Breast epithelium (tissue), 4 donors: ENCODE measurements at regions not wholly inside any gene's neighbourhood (a gene's known extent, or its start where the extent isn't known, plus 50 kb on each side); places are given as distances from the start of the nearest gene placed in this dataset.

Source experiments
- DNase-seq, 2 donors: peaks; one replicate each; pipeline ENCODE4 v3.0.0-alpha.2; 2019; ENCODE audit warnings: low spot score in 2 of 2
- H3K27ac ChIP-seq, 2 donors: fragments of 200-600 bp; sonication (generic) in 1 of 2; one replicate each; pipeline ENCODE4 v1.5.1; 2016 to 2019; ENCODE audit warnings: mild to moderate bottlenecking in 1 of 2
- H3K27me3 ChIP-seq, 2 donors: fragments of 200-600 bp; sonication (generic) in 1 of 2; one replicate each; pipeline versions ENCODE4 v1.5.1 to v1.6.0; 2017 to 2019; ENCODE audit warnings: control low read depth in 1 of 2, mild to moderate bottlenecking in 1 of 2
- H3K36me3 ChIP-seq: fragments of 200-600 bp; one replicate; pipeline ENCODE4 v1.5.1; 2019
- H3K4me1 ChIP-seq, 2 donors: fragments of 200-600 bp; sonication (generic); one replicate each; pipeline ENCODE4 v1.5.1; 2016 to 2019; ENCODE audit warnings: control low read depth in 1 of 2
- H3K4me3 ChIP-seq, 3 donors: fragments of 200-600 bp; sonication (generic); 1 replicate in 2 of 3; 2 replicates in 1 of 3; pipeline ENCODE4 v1.5.1; 2016 to 2019; ENCODE audit warnings: mild to moderate bottlenecking in 3 of 3, moderate library complexity in 2 of 3
- H3K9me3 ChIP-seq, 2 donors: fragments of 200-600 bp; sonication (generic) in 1 of 2; one replicate each; pipeline ENCODE4 v1.5.1; 2016 to 2019; ENCODE audit warnings: control low read depth in 1 of 2
- CTCF ChIP-seq, 3 donors: fragments of 450-650 bp; IDR thresholded peaks; one replicate each; pipeline ENCODE4 v1.5.1; 2016 to 2017; ENCODE audit warnings: antibody characterized with exemption in 3 of 3, mild to moderate bottlenecking in 3 of 3, moderate library complexity in 3 of 3
- POLR2A ChIP-seq: fragments of 450-650 bp; IDR thresholded peaks from one replicate; pipeline ENCODE4 v1.6.1; 2016; ENCODE audit warnings: antibody characterized with exemption, mild to moderate bottlenecking, moderate library complexity
- POLR2AphosphoS5 ChIP-seq, 3 donors: sonication (generic); formaldehyde crosslinking; IDR thresholded peaks; one replicate each; pipeline ENCODE4 v1.6.1; 2017; ENCODE audit warnings: antibody characterized with exemption in 3 of 3
- intact Hi-C: fragments of 100-400 bp; cut with DNase I; formaldehyde crosslinking; loops from one replicate; pipeline ENCODE4 v1.15.1; 2023; ENCODE audit warnings: low total_unique reads

DNA sequence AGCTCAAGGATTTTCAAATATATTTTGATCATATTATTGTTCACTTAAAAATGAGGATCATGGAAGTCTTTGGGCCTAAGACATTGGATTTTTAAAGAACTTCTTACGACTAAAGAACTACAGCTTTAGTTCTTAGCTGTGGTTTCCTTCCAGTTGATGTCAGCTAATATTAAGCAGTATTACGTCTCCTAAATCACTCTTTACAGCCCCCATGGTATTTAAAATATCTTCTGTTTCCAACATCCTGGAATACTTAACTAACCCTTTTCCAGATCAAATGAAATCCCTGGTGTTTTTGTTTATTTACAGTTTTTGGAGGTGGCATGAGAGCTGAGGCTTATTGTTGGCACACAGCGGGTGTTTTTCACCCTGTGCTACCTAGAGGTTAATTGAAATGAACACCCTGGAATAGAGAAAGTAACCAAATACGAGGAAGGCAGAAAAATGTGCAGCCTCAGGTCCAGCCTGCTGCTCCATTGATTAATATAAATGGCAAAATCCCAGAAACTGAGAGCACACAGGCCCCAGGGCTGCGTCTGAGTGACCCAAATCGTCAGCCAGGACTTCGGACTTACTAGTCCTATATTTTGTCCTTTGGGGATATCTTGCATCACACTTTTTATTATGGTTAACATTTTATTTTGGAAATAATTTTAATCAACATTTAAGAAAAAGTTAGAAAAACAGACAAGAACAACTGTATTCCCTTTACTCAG, 52.3 kb upstream of the ICE1 start:
- intact Hi-C loops: loop anchor here (10.0 kb wide), 1 partner anchor 1845 kb away; no protein-coding TSS in a partner anchor

GRCh38 chr5:5371005-5371404, 51.5 kb upstream of the ICE1 start:
- H3K36me3 ChIP-seq: no peaks in the 10 kb centered on the region
- H3K4me3 ChIP-seq: no peak overlapping the region
- DNase-seq: no peak
- TF ChIP-seq CTCF (IDR thresholded peaks at IDR 0.05): no peak
- TF ChIP-seq POLR2AphosphoS5 (IDR thresholded peaks at IDR 0.05): no peak
- no peak for TF ChIP-seq POLR2A
- intact Hi-C loops: loop anchor here (10.0 kb wide), 1 partner anchor 1846 kb away; no protein-coding TSS in a partner anchor
- H3K9me3 ChIP-seq: no peaks in the 10 kb centered on the region
- H3K27me3 ChIP-seq: no peaks in the 10 kb centered on the region
- no peaks in the 10 kb centered on the region for H3K4me1 ChIP-seq
- H3K27ac ChIP-seq: no peak overlapping the region

More for the DNA sequence above, 52.3 kb upstream of the ICE1 start:
- no peaks in the 10 kb centered on the region for H3K9me3 ChIP-seq
- no peak for DNase-seq
- no peaks in the 10 kb centered on the region for H3K36me3 ChIP-seq
- H3K27ac ChIP-seq: no peak overlapping the region
- no peak for TF ChIP-seq CTCF (IDR thresholded peaks at IDR 0.05)
- no peak for TF ChIP-seq POLR2AphosphoS5 (IDR thresholded peaks at IDR 0.05)
- TF ChIP-seq POLR2A: no peak
- H3K27me3 ChIP-seq: no peaks in the 10 kb centered on the region
- no peak overlapping the region for H3K4me3 ChIP-seq
- H3K4me1 ChIP-seq: no peaks in the 10 kb centered on the region

DNA sequence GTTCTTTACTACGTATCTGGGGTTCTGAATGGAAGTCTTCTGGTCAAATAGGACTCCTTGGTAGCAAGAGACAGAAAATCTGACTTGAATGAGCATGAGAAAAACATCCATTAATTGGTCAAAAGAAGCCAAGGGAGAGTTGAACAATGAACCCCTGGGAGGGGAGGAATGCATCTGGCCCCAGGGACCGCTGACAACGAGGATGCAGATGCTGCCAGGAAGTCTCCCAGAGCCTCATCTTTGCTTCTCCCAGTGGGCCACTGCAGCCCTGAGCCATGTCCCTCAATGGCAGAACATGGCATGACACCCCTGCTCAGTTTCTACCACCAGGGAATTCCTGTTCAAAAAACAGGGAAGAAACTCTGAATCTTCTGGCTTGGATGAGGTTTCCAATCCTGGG, 50.5 kb upstream of the ICE1 start:
- Histone ChIP-seq H3K36me3 (no peaks in the 10 kb centered on the region), H3K9me3 (no peaks in the 10 kb centered on the region), H3K4me1 (no peaks in the 10 kb centered on the region), H3K4me3 (no peak overlapping the region), H3K27ac (no peak overlapping the region), H3K27me3 (no peaks in the 10 kb centered on the region)
- TF ChIP-seq POLR2A: no peak
- TF ChIP-seq CTCF (IDR thresholded peaks at IDR 0.05): no peak
- TF ChIP-seq POLR2AphosphoS5 (IDR thresholded peaks at IDR 0.05): no peak
- no peak for DNase-seq
- intact Hi-C loops: loop anchor here (10.0 kb wide), 1 partner anchor 1847 kb away; no protein-coding TSS in a partner anchor

DNA sequence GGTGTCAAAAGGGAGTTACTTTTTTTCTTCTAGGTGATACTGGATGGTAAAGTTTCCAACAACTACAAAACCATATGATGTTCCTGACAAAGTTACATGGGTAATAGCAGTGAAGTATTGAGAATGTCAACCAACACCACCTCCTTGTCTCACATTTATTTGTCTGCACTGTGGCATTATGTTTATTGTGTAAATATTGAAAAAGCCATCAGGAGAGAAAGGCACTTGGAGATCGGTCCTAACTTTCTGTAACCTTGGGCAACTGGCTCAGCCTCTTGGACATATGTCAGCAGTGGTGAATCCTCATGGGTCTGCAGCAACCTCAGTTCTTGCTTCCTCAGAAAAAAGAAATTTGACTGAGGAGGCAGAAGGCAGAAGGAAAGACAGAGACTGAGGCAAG, 50.0 kb upstream of the ICE1 start:
- no peak for DNase-seq
- no peaks in the 10 kb centered on the region for H3K4me1 ChIP-seq
- no peaks in the 10 kb centered on the region for H3K9me3 ChIP-seq
- H3K27me3 ChIP-seq: no peaks in the 10 kb centered on the region
- no peaks in the 10 kb centered on the region for H3K36me3 ChIP-seq
- TF ChIP-seq POLR2A (no peak), POLR2AphosphoS5 (IDR thresholded peaks at IDR 0.05) (no peak), CTCF (IDR thresholded peaks at IDR 0.05) (no peak)
- intact Hi-C loops: loop anchor here (10.0 kb wide), 1 partner anchor 1848 kb away; no protein-coding TSS in a partner anchor
- H3K4me3 ChIP-seq: no peak overlapping the region
- no peak overlapping the region for H3K27ac ChIP-seq
